ENCODE measurements at regions not wholly inside any gene's neighbourhood (a gene's known extent, or its start where the extent isn't known, plus 50 kb on each side); places are given as distances from the start of the nearest gene placed in this dataset.

- no peak for DNase-seq
- intact Hi-C loops (cut with DNase I): no loop called here
- no peak overlapping the region for H3K4me3 ChIP-seq (ENCODE audit: low read length in 2 of 2)
- peaks cover 0 to 4% of the 10 kb centered on the region in 2 donors for H3K4me1 ChIP-seq (ENCODE audit: control insufficient read depth in 1 of 2, insufficient read depth in 2 of 2, low read length in 2 of 2)
- WGBS, 2 donors: 15 to 25% methylated on average over 1 of the region's 1 CpG
- ATAC-seq (ENCODE audit: low FRiP score): no peak
- H3K27ac ChIP-seq (ENCODE audit: low read depth in 1 of 2, low read length in 2 of 2): no peak overlapping the region
- no peaks in the 10 kb centered on the region for H3K9me3 ChIP-seq (ENCODE audit: control insufficient read depth, low read length)
- no peaks in the 10 kb centered on the region for H3K36me3 ChIP-seq (ENCODE audit: control insufficient read depth in 1 of 2, insufficient read depth in 2 of 2, low read length in 1 of 2)
- no peaks in the 10 kb centered on the region for H3K27me3 ChIP-seq (ENCODE audit: control insufficient read depth in 1 of 2, insufficient read depth in 2 of 2, low read length in 1 of 2)
Measured at GRCh38 chr2:217079165-217079564, 219.3 kb upstream of the TNP1 start.

DNA sequence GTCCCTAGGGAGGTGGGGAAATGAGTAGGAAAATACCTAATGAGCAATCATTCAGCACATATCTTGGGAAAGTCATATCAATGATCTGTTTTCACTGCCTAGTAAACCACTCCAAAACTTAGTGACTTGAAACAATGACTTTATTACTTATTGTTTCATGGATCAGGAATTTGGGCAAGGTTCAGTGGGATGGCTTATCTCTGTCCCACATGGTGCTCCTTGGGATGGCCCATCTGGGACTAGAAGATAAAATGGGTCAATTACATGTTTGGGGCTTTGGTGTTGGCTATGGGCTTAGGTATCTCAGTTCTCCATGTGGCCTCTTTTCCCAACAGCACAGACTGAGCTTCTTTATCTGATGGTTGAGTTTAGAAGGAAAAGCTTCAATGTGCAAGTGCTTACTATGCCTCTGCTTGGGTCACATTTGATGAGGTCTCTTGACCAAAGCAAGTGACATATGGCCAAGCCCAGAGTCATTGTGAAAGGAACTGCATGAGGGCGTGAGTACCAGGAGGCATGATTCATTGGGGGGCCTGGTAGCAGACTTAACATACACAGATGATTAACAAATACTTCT lies 218.1 kb upstream of the TNP1 start:
- Histone ChIP-seq H3K27me3 (ENCODE audit: control insufficient read depth in 1 of 2, insufficient read depth in 2 of 2, low read length in 1 of 2) (no peaks in the 10 kb centered on the region), H3K4me1 (ENCODE audit: control insufficient read depth in 1 of 2, insufficient read depth in 2 of 2, low read length in 2 of 2) (peaks cover 0 to 4% of the 10 kb centered on the region in 2 donors), H3K27ac (ENCODE audit: low read depth in 1 of 2, low read length in 2 of 2) (no peak overlapping the region), H3K9me3 (ENCODE audit: control insufficient read depth, low read length) (no peaks in the 10 kb centered on the region), H3K4me3 (ENCODE audit: low read length in 2 of 2) (no peak overlapping the region), H3K36me3 (ENCODE audit: control insufficient read depth in 1 of 2, insufficient read depth in 2 of 2, low read length in 1 of 2) (no peaks in the 10 kb centered on the region)
- DNase-seq (no peak), ATAC-seq (ENCODE audit: low FRiP score) (no peak)
- intact Hi-C loops (cut with DNase I): no loop called here
- 99 to 100% methylated on average over 1 of the region's 1 CpG for WGBS, 2 donors

DNA sequence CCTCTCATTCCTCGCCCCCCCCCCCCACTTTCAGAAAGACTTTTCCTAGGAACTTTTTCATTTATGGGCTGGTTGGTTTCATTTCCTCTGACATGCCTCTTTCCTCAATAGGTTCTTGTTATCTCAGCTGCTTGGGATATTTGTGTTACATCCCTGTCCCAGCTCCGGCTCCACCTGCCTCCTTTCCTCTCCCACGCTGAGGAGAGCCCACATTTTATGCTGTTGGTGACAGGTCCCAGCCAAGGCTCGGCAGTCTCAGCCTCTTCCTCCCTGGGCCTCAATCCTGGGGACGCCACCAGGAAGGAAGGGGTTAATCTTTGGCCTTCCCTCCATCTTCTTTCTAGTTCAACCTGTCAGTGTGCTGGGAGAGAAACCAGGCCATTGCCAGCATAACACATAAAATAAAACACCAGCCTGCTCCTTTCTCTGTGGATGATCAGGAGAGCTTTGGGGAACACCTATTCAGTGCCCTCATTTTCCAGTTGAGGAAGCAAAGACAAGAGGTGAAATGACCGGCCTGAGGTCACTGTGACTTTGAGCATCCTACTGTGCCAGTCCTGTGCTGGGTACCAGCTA lies 216.9 kb upstream of the TNP1 start:
- intact Hi-C loops (cut with DNase I): no loop called here
- H3K27ac ChIP-seq (ENCODE audit: low read depth in 1 of 2, low read length in 2 of 2): no peak overlapping the region
- peaks cover 0 to 4% of the 10 kb centered on the region in 2 donors for H3K4me1 ChIP-seq (ENCODE audit: control insufficient read depth in 1 of 2, insufficient read depth in 2 of 2, low read length in 2 of 2)
- H3K36me3 ChIP-seq (ENCODE audit: control insufficient read depth in 1 of 2, insufficient read depth in 2 of 2, low read length in 1 of 2): no peaks in the 10 kb centered on the region
- no peak overlapping the region for H3K4me3 ChIP-seq (ENCODE audit: low read length in 2 of 2)
- DNase-seq (no peak), ATAC-seq (ENCODE audit: low FRiP score) (no peak)
- 89 to 94% methylated on average over 6 of the region's 6 CpGs for WGBS, 2 donors
- H3K27me3 ChIP-seq (ENCODE audit: control insufficient read depth in 1 of 2, insufficient read depth in 2 of 2, low read length in 1 of 2): no peaks in the 10 kb centered on the region
- no peaks in the 10 kb centered on the region for H3K9me3 ChIP-seq (ENCODE audit: control insufficient read depth, low read length)

- WGBS, 2 donors: 96 to 99% methylated on average over 3 of the region's 3 CpGs
Measured at GRCh38 chr2:217076058-217076435, 216.2 kb upstream of the TNP1 start.

GRCh38 chr2:217075268-217076057 lies 215.6 kb upstream of the TNP1 start:
- H3K9me3 ChIP-seq (ENCODE audit: control insufficient read depth, low read length): no peaks in the 10 kb centered on the region
- peaks cover 0 to 4% of the 10 kb centered on the region in 2 donors for H3K4me1 ChIP-seq (ENCODE audit: control insufficient read depth in 1 of 2, insufficient read depth in 2 of 2, low read length in 2 of 2)
- H3K27me3 ChIP-seq (ENCODE audit: control insufficient read depth in 1 of 2, insufficient read depth in 2 of 2, low read length in 1 of 2): no peaks in the 10 kb centered on the region
- peak overlapping the region in 1 of 2 donors; percentile 9 for H3K27ac ChIP-seq (ENCODE audit: low read depth in 1 of 2, low read length in 2 of 2)
- peak; percentile 72 for ATAC-seq (ENCODE audit: low FRiP score)
- no peaks in the 10 kb centered on the region for H3K36me3 ChIP-seq (ENCODE audit: control insufficient read depth in 1 of 2, insufficient read depth in 2 of 2, low read length in 1 of 2)
- DNase-seq: peak in 1 of 2 donors; percentile 84
- intact Hi-C loops (cut with DNase I): no loop called here
- 58 to 66% methylated on average over 12 of the region's 12 CpGs for WGBS, 2 donors
- H3K4me3 ChIP-seq (ENCODE audit: low read length in 2 of 2): no peak overlapping the region

More at GRCh38 chr2:217076058-217076435, 216.2 kb upstream of the TNP1 start:
- intact Hi-C loops (cut with DNase I): no loop called here
- ATAC-seq (ENCODE audit: low FRiP score) (no peak), DNase-seq (no peak)
- Histone ChIP-seq H3K4me1 (ENCODE audit: control insufficient read depth in 1 of 2, insufficient read depth in 2 of 2, low read length in 2 of 2) (peaks cover 0 to 4% of the 10 kb centered on the region in 2 donors), H3K27me3 (ENCODE audit: control insufficient read depth in 1 of 2, insufficient read depth in 2 of 2, low read length in 1 of 2) (no peaks in the 10 kb centered on the region), H3K4me3 (ENCODE audit: low read length in 2 of 2) (no peak overlapping the region), H3K9me3 (ENCODE audit: control insufficient read depth, low read length) (no peaks in the 10 kb centered on the region), H3K36me3 (ENCODE audit: control insufficient read depth in 1 of 2, insufficient read depth in 2 of 2, low read length in 1 of 2) (no peaks in the 10 kb centered on the region), H3K27ac (ENCODE audit: low read depth in 1 of 2, low read length in 2 of 2) (no peak overlapping the region)

DNA sequence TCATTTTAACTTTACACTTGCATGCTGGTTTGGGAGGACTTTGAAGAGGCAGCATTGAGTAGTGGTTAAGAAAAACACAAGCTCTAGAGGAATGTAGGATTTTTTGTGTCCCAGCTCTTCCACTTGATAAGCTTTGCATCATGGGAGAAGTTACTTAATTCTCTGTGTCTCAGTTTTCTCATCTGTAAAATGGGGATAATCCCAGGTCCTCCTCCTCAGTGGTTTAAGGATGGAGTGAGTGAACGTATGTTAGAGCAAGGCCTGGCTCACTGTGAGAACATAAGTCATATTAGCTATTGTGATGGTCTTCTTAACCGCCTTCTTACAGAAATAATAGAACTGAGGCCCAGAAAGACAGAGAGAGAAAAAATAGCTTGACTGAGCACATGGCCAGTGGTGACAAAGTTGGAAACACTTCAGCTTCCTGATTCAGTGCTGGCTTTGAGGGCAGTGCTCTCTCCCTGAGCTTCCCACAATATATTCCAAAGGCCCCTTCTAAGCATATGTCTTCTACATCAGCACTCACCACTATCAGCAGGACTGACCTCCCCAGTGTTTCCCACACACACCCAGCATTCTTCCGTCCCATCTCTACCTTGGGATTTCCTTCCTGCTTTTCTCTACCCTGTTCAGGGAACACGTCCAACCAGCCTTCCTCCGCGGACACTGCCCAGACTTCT lies 214.9 kb upstream of the TNP1 start:
- no peak overlapping the region for H3K4me3 ChIP-seq (ENCODE audit: low read length in 2 of 2)
- H3K27ac ChIP-seq (ENCODE audit: low read depth in 1 of 2, low read length in 2 of 2): no peak overlapping the region
- no peak for DNase-seq
- H3K36me3 ChIP-seq (ENCODE audit: control insufficient read depth in 1 of 2, insufficient read depth in 2 of 2, low read length in 1 of 2): no peaks in the 10 kb centered on the region
- 80 to 82% methylated on average over 6 of the region's 6 CpGs for WGBS, 2 donors
- peaks cover 0 to 4% of the 10 kb centered on the region in 2 donors for H3K4me1 ChIP-seq (ENCODE audit: control insufficient read depth in 1 of 2, insufficient read depth in 2 of 2, low read length in 2 of 2)
- intact Hi-C loops (cut with DNase I): no loop called here
- no peaks in the 10 kb centered on the region for H3K27me3 ChIP-seq (ENCODE audit: control insufficient read depth in 1 of 2, insufficient read depth in 2 of 2, low read length in 1 of 2)
- H3K9me3 ChIP-seq (ENCODE audit: control insufficient read depth, low read length): no peaks in the 10 kb centered on the region
- ATAC-seq (ENCODE audit: low FRiP score): peak; percentile 54

GRCh38 chr2:217071416-217071815 lies 211.6 kb upstream of the TNP1 start:
- Histone ChIP-seq H3K36me3 (ENCODE audit: control insufficient read depth in 1 of 2, insufficient read depth in 2 of 2, low read length in 1 of 2) (no peaks in the 10 kb centered on the region), H3K27me3 (ENCODE audit: control insufficient read depth in 1 of 2, insufficient read depth in 2 of 2, low read length in 1 of 2) (no peaks in the 10 kb centered on the region), H3K4me3 (ENCODE audit: low read length in 2 of 2) (no peak overlapping the region), H3K27ac (ENCODE audit: low read depth in 1 of 2, low read length in 2 of 2) (no peak overlapping the region), H3K4me1 (ENCODE audit: control insufficient read depth in 1 of 2, insufficient read depth in 2 of 2, low read length in 2 of 2) (peaks cover 0 to 4% of the 10 kb centered on the region in 2 donors), H3K9me3 (ENCODE audit: control insufficient read depth, low read length) (no peaks in the 10 kb centered on the region)
- intact Hi-C loops (cut with DNase I): no loop called here
- no peak for ATAC-seq (ENCODE audit: low FRiP score)
- WGBS, 2 donors: 95% methylated on average over 8 of the region's 8 CpGs
- DNase-seq: no peak

GRCh38 chr2:217070611-217071010 lies 210.7 kb upstream of the TNP1 start:
- intact Hi-C loops (cut with DNase I): no loop called here
- Histone ChIP-seq H3K4me3 (ENCODE audit: low read length in 2 of 2) (no peak overlapping the region), H3K27me3 (ENCODE audit: control insufficient read depth in 1 of 2, insufficient read depth in 2 of 2, low read length in 1 of 2) (no peaks in the 10 kb centered on the region), H3K36me3 (ENCODE audit: control insufficient read depth in 1 of 2, insufficient read depth in 2 of 2, low read length in 1 of 2) (no peaks in the 10 kb centered on the region), H3K9me3 (ENCODE audit: control insufficient read depth, low read length) (no peaks in the 10 kb centered on the region), H3K27ac (ENCODE audit: low read depth in 1 of 2, low read length in 2 of 2) (no peak overlapping the region), H3K4me1 (ENCODE audit: control insufficient read depth in 1 of 2, insufficient read depth in 2 of 2, low read length in 2 of 2) (peaks cover 0 to 4% of the 10 kb centered on the region in 2 donors)
- DNase-seq (no peak), ATAC-seq (ENCODE audit: low FRiP score) (no peak)
- WGBS, 2 donors: 94 to 97% methylated on average over 1 of the region's 1 CpG

Measured in aorta (tissue), 5 donors.